ENCODE measurements at regions not wholly inside any gene's neighbourhood (a gene's known extent, or its start where the extent isn't known, plus 50 kb on each side); places are given as distances from the start of the nearest gene placed in this dataset.

DNA sequence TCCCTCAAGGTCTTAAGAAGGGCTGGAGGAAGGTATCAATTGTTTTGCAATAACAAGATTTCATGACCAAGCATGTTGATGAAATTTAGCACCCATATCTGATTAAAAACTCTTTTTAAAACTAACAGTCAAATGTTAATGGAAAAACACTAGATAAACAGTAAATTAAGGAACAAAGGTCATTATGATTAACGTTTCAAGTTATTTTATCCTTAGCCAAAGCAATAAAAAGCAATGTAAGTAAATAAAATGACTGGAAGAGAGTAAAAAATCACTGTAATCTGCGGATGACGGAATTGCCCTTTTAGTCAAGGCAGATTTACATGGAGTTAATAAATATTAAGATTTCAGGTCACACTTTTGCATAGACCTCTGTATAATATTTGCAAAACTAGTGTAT, 179.5 kb upstream of the KLF6 start:
- ATAC-seq (no peak), FAIRE-seq (no peak), DNase-seq (ENCODE audit: extremely low read depth in 1 of 4, low spot score in 3 of 4) (no peak)
- Histone ChIP-seq H3K4me2 (ENCODE audit: insufficient read depth, low read length) (no peak overlapping the region), H3K9me1 (ENCODE audit: control insufficient read depth, insufficient read depth, low read length) (peaks cover 3% of the 10 kb centered on the region), H3K36me3 (ENCODE audit: control insufficient read depth, insufficient read depth, low read length) (no peaks in the 10 kb centered on the region), H2AFZ (ENCODE audit: low read depth, low read length) (no peak overlapping the region), H3K4me1 (replicated peaks in 1 of 2; ENCODE audit: control insufficient read depth in 2 of 2, insufficient read depth in 2 of 2, low read length in 2 of 2) (no peaks in the 10 kb centered on the region), H3K9ac (ENCODE audit: insufficient read depth in 1 of 2, low read depth in 2 of 2, low read length in 2 of 2) (no peak overlapping the region), H3K27ac (ENCODE audit: extremely low read depth, low read depth, low read length) (no peak overlapping the region), H3K9me3 (replicated peaks; ENCODE audit: control insufficient read depth, insufficient read depth, low read depth, low read length) (no peaks in the 10 kb centered on the region), H3K27me3 (ENCODE audit: control insufficient read depth in 2 of 2, insufficient read depth in 2 of 2, low read length in 2 of 2) (peaks cover 14 to 20% of the 10 kb centered on the region in 2 experiments), H3K79me2 (ENCODE audit: control insufficient read depth, insufficient read depth, low read length) (no peaks in the 10 kb centered on the region), H3K4me3 (no peak overlapping the region), H4K20me1 (replicated peaks; ENCODE audit: control insufficient read depth, insufficient read depth, low read length) (no peaks in the 10 kb centered on the region)
- CTCF ChIA-PET (ENCODE audit: low intra/inter-chr PET ratio) = no interaction called here
- 37% methylated on average over 3 of the region's 3 CpGs for WGBS (ENCODE audit: insufficient coverage, low coverage, missing lambda C conversion rate)
- BruUV-seq (replicated peaks) = no TSS peak
- intact Hi-C loops (cut with micrococcal nuclease) = no loop called here
- in situ Hi-C loops (cut with MboI) = no loop called here
- POLR2A ChIA-PET = interaction anchor here (0.7 kb wide), 1 partner anchor 9 kb away, joined by 3 read pairs; no protein-coding TSS in a partner anchor
- no peak for TF ChIP-seq BCOR (IDR thresholded peaks at IDR 0.05)
- no peak for TF ChIP-seq DACH1 (IDR thresholded peaks at IDR 0.05; ENCODE audit: partially characterized antibody)
- no peak for TF ChIP-seq MBD2 (IDR thresholded peaks at IDR 0.05; ENCODE audit: borderline replicate concordance, low read depth)
- no peak for TF ChIP-seq CBX3 (IDR thresholded peaks at IDR 0.05; ENCODE audit: borderline replicate concordance in 1 of 2, low read length in 2 of 2)
- no peak for TF ChIP-seq MEIS2 (IDR thresholded peaks at IDR 0.05; ENCODE audit: partially characterized antibody)
- no peak for TF ChIP-seq SETDB1 (IDR thresholded peaks at IDR 0.05; ENCODE audit: low read length)
- TF ChIP-seq ZC3H4 (CRISPR knock-in tag; IDR thresholded peaks at IDR 0.05; ENCODE audit: borderline replicate concordance) = no peak
- TF ChIP-seq FOXM1 (IDR thresholded peaks at IDR 0.05; ENCODE audit: low read depth) = no peak
- TF ChIP-seq FOXM1 (CRISPR knock-in tag; IDR thresholded peaks at IDR 0.05; ENCODE audit: low read depth) = no peak
- TF ChIP-seq, protein P1, sequence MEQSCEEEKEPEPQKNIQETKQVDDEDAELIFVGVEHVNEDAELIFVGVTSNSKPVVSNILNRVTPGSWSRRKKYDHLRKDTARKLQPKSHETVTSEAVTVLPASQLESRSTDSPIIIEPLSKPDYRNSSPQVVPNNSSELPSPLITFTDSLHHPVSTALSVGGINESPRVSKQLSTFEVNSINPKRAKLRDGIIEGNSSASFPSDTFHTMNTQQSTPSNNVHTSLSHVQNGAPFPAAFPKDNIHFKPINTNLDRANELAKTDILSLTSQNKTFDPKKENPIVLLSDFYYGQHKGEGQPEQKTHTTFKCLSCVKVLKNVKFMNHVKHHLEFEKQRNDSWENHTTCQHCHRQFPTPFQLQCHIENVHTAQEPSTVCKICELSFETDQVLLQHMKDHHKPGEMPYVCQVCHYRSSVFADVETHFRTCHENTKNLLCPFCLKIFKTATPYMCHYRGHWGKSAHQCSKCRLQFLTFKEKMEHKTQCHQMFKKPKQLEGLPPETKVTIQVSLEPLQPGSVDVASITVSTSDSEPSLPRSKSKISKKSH (CRISPR knock-in tag; IDR thresholded peaks at IDR 0.05) = no peak
- TF ChIP-seq RBFOX2 (IDR thresholded peaks at IDR 0.05; ENCODE audit: low read depth, low read length) = no peak
- TF ChIP-seq, protein P2, sequence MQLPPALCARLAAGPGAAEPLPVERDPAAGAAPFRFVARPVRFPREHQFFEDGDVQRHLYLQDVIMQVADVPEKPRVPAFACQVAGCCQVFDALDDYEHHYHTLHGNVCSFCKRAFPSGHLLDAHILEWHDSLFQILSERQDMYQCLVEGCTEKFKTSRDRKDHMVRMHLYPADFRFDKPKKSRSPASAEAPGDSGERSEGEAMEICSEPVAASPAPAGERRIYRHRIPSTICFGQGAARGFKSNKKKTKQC (CRISPR knock-in tag; IDR thresholded peaks at IDR 0.05) = no peak
- no peak for TF ChIP-seq CTBP1 (IDR thresholded peaks at IDR 0.05; ENCODE audit: borderline replicate concordance)
- TF ChIP-seq ZNF184 (CRISPR knock-in tag; IDR thresholded peaks at IDR 0.05) = no peak
- TF ChIP-seq GATAD2A (IDR thresholded peaks at IDR 0.05) = no peak
- no peak for TF ChIP-seq NCOA1 (IDR thresholded peaks at IDR 0.05; ENCODE audit: low read depth)
- TF ChIP-seq YY1 (IDR thresholded peaks at IDR 0.05; ENCODE audit: borderline replicate concordance in 1 of 3, control insufficient read depth in 1 of 3, extremely low read depth in 1 of 3, insufficient read depth in 3 of 3, insufficient read length in 1 of 3, insufficient replicate concordance in 2 of 3, low read depth in 1 of 3, low read length in 2 of 3) = no peak
- TF ChIP-seq SOX6 (IDR thresholded peaks at IDR 0.05) = no peak
- TF ChIP-seq, protein P3, sequence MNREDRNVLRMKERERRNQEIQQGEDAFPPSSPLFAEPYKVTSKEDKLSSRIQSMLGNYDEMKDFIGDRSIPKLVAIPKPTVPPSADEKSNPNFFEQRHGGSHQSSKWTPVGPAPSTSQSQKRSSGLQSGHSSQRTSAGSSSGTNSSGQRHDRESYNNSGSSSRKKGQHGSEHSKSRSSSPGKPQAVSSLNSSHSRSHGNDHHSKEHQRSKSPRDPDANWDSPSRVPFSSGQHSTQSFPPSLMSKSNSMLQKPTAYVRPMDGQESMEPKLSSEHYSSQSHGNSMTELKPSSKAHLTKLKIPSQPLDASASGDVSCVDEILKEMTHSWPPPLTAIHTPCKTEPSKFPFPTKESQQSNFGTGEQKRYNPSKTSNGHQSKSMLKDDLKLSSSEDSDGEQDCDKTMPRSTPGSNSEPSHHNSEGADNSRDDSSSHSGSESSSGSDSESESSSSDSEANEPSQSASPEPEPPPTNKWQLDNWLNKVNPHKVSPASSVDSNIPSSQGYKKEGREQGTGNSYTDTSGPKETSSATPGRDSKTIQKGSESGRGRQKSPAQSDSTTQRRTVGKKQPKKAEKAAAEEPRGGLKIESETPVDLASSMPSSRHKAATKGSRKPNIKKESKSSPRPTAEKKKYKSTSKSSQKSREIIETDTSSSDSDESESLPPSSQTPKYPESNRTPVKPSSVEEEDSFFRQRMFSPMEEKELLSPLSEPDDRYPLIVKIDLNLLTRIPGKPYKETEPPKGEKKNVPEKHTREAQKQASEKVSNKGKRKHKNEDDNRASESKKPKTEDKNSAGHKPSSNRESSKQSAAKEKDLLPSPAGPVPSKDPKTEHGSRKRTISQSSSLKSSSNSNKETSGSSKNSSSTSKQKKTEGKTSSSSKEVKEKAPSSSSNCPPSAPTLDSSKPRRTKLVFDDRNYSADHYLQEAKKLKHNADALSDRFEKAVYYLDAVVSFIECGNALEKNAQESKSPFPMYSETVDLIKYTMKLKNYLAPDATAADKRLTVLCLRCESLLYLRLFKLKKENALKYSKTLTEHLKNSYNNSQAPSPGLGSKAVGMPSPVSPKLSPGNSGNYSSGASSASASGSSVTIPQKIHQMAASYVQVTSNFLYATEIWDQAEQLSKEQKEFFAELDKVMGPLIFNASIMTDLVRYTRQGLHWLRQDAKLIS (CRISPR knock-in tag; IDR thresholded peaks at IDR 0.05) = no peak
- TF ChIP-seq HNRNPL (IDR thresholded peaks at IDR 0.05; ENCODE audit: low read depth, low read length) = no peak

Data from K562 (cell line).